ENCODE measurements at regions not wholly inside any gene's neighbourhood (a gene's known extent, or its start where the extent isn't known, plus 50 kb on each side); places are given as distances from the start of the nearest gene placed in this dataset.
"Not testable (repeated sequence)": the region's sequence is repeated elsewhere in the genome, so short reads cannot be mapped to it uniquely, and the experiment has no call there.

- H3K36me3 ChIP-seq: no peaks in the 10 kb centered on the region
- peaks cover 15 to 34% of the 10 kb centered on the region in 2 donors for H3K4me1 ChIP-seq (ENCODE audit: control insufficient read depth in 1 of 2, low read depth in 2 of 2)
- peak overlapping the region in 1 of 2 donors; percentile 11 for H3K27ac ChIP-seq
- ATAC-seq (ENCODE audit: insufficient number of reproducible peaks, low FRiP score, low read depth): no peak
- H3K4me3 ChIP-seq: no peak overlapping the region
- no peaks in the 10 kb centered on the region for H3K27me3 ChIP-seq (replicated peaks; ENCODE audit: insufficient read depth)
- TF ChIP-seq CTCF (IDR thresholded peaks at IDR 0.05): no peak
- no peak for DNase-seq (ENCODE audit: low spot score)
- no peaks in the 10 kb centered on the region for H3K9me3 ChIP-seq
Observed at GRCh38 chr14:53368711-53369201, 215.6 kb upstream of the DDHD1 start.

- no peak for ATAC-seq (ENCODE audit: insufficient number of reproducible peaks, low FRiP score, low read depth)
- no peak for DNase-seq (ENCODE audit: low spot score)
- H3K27ac ChIP-seq: peak overlapping the region in 1 of 2 donors; percentile 11
- H3K4me3 ChIP-seq: no peak overlapping the region
- H3K36me3 ChIP-seq: no peaks in the 10 kb centered on the region
- H3K9me3 ChIP-seq: no peaks in the 10 kb centered on the region
- TF ChIP-seq CTCF (IDR thresholded peaks at IDR 0.05): no peak
- H3K4me1 ChIP-seq (ENCODE audit: control insufficient read depth in 1 of 2, low read depth in 2 of 2): peaks cover 15 to 30% of the 10 kb centered on the region in 2 donors
- no peaks in the 10 kb centered on the region for H3K27me3 ChIP-seq (replicated peaks; ENCODE audit: insufficient read depth)
Observed at GRCh38 chr14:53368066-53368465, 214.9 kb upstream of the DDHD1 start.

- no peak for ATAC-seq (ENCODE audit: insufficient number of reproducible peaks, low FRiP score, low read depth)
Observed at GRCh38 chr14:53367644-53368026, 214.5 kb upstream of the DDHD1 start.

GRCh38 chr14:53365486-53366130, 212.5 kb upstream of the DDHD1 start:
- H3K4me1 ChIP-seq (ENCODE audit: control insufficient read depth in 1 of 2, low read depth in 2 of 2): peaks cover 15 to 30% of the 10 kb centered on the region in 2 donors
- no peak overlapping the region for H3K4me3 ChIP-seq
- ATAC-seq (ENCODE audit: insufficient number of reproducible peaks, low FRiP score, low read depth): no peak
- H3K27me3 ChIP-seq (replicated peaks; ENCODE audit: insufficient read depth): no peaks in the 10 kb centered on the region
- TF ChIP-seq CTCF (IDR thresholded peaks at IDR 0.05): no peak
- no peaks in the 10 kb centered on the region for H3K9me3 ChIP-seq
- no peak overlapping the region for H3K27ac ChIP-seq
- H3K36me3 ChIP-seq: no peaks in the 10 kb centered on the region
- no peak for DNase-seq (ENCODE audit: low spot score)

More at GRCh38 chr14:53367644-53368026, 214.5 kb upstream of the DDHD1 start:
- no peak overlapping the region for H3K4me3 ChIP-seq
- H3K4me1 ChIP-seq (ENCODE audit: control insufficient read depth in 1 of 2, low read depth in 2 of 2): peaks cover 15 to 30% of the 10 kb centered on the region in 2 donors
- H3K27me3 ChIP-seq (replicated peaks; ENCODE audit: insufficient read depth): no peaks in the 10 kb centered on the region
- no peaks in the 10 kb centered on the region for H3K9me3 ChIP-seq
- no peak overlapping the region for H3K27ac ChIP-seq
- DNase-seq (ENCODE audit: low spot score): no peak
- no peaks in the 10 kb centered on the region for H3K36me3 ChIP-seq
- TF ChIP-seq CTCF (IDR thresholded peaks at IDR 0.05): no peak

- DNase-seq (ENCODE audit: low spot score); H3K4me1 ChIP-seq (ENCODE audit: control insufficient read depth in 1 of 2, low read depth in 2 of 2); H3K27me3 ChIP-seq (replicated peaks; ENCODE audit: insufficient read depth); H3K4me3 ChIP-seq; ATAC-seq (ENCODE audit: insufficient number of reproducible peaks, low FRiP score, low read depth); H3K9me3 ChIP-seq; H3K36me3 ChIP-seq; H3K27ac ChIP-seq: not testable (repeated sequence)
Observed at GRCh38 chr14:53362916-53363315, 209.8 kb upstream of the DDHD1 start.

GRCh38 chr14:53360829-53361228, 207.7 kb upstream of the DDHD1 start:
- no peaks in the 10 kb centered on the region for H3K4me1 ChIP-seq (ENCODE audit: control insufficient read depth in 1 of 2, low read depth in 2 of 2)
- no peaks in the 10 kb centered on the region for H3K27me3 ChIP-seq (replicated peaks; ENCODE audit: insufficient read depth)
- no peak overlapping the region for H3K27ac ChIP-seq
- no peak overlapping the region for H3K4me3 ChIP-seq
- H3K9me3 ChIP-seq: no peaks in the 10 kb centered on the region
- ATAC-seq (ENCODE audit: insufficient number of reproducible peaks, low FRiP score, low read depth) (no peak), DNase-seq (ENCODE audit: low spot score) (no peak)
- no peaks in the 10 kb centered on the region for H3K36me3 ChIP-seq
- no peak for TF ChIP-seq CTCF (IDR thresholded peaks at IDR 0.05)
